GM18867 (cell line): ENCODE measurements at regions not wholly inside any gene's neighbourhood (a gene's known extent, or its start where the extent isn't known, plus 50 kb on each side); places are given as distances from the start of the nearest gene placed in this dataset.
"Not testable (repeated sequence)": the region's sequence is repeated elsewhere in the genome, so short reads cannot be mapped to it uniquely, and the experiment has no call there.

Source experiments
- ATAC-seq: cut with Tn5 transposase; IDR thresholded peaks from one replicate; pipeline ENCODE4 v1.9.1; 2021; ENCODE audit warnings: mild to moderate bottlenecking, moderate library complexity; ENCODE audit not compliant: unreplicated experiment

DNA sequence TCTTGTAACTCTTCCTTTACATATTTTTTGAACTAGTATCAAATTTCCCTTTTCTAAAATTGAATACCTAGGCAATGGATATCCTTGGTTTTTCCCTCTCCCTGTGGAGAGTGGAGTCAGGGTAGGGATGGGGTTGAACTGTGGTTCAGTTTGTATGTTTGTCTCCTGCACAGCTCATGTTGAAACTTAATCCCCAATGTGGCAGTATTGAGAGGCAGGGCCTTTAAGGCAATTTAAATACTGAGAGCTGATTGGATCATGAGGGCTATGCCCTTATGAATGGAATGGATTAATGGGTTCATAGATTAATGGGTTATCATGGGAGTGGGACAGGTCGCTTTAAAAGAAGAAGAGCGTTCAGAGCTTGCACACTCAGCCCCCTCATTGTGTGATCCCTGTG is 127.2 kb upstream of the RGS6 start:
- ATAC-seq = no peak

DNA sequence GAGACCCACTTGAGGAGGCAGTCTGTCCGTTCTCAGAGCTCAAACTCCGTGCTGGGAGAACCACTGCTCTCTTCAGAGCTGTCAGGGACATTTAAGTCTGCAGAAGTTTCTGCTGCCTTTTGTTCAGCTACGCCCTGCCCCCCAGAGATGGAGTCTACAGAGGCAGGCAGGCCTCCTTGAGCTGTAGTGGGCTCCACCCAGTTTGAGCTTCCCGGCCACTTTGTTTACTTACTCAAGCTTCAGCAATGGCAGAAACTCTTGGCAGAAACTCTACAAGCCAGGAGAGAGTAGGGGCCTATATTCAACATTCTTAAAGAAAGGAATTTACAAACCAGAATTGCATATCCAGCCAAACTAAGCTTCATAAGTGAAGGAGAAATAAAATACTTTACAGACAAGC is 125.2 kb upstream of the RGS6 start:
- not testable (repeated sequence) for ATAC-seq

DNA sequence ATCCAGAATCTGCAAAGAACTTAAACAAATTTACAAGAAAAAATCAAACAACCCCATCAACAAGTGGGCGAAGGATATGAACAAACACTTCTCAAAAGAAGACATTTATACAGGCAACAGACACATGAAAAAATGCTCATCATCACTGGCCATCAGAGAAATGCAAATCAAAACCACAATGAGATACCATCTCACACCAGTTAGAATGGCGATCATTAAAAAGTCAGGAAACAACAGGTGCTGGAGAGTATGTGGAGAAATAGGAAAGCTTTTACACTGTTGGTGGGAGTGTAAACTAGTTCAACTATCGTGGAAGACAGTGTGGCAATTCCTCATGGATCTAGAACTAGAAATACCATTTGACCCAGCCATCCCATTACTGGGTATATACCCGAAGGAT is 121.4 kb upstream of the RGS6 start:
- ATAC-seq = not testable (repeated sequence)

DNA sequence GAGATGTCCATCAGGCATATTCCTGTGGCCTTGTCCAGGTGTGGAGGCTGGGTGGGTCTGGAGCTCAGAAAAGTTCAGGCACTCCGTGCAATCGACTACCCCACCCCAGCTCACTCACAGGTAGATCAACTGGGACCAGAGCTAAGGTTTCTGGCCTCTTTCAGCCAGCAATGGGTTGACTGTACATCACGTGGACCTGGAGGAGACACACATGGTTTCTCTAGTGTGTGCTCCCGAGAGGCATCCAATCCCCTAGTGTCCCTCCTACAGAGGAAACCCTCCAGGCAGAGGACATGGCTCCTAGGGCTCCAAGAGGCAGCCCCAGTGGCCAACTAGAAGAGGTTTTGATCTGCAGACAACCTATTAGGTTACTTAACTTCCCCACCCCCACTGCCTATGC is 119.5 kb upstream of the RGS6 start:
- no peak for ATAC-seq

DNA sequence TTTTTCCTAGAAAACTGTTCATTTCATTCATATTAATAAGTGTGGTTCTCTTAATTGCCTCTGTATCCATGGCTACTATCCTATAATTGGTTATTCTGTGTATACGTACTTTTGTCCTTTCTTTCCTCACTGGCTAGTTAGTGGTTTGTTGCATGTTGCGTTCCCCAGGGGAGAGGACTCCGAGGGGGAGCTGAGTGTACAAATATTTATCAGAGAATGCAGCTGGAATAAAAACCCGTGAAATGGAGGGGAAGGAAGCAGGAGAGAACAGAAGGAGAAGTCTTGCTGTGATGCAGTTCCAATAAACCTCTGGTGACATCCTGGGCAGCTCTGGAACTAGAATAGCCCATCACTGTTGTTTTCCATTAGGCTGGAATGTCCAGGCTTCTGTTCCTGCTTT is 117.1 kb upstream of the RGS6 start:
- no peak for ATAC-seq

DNA sequence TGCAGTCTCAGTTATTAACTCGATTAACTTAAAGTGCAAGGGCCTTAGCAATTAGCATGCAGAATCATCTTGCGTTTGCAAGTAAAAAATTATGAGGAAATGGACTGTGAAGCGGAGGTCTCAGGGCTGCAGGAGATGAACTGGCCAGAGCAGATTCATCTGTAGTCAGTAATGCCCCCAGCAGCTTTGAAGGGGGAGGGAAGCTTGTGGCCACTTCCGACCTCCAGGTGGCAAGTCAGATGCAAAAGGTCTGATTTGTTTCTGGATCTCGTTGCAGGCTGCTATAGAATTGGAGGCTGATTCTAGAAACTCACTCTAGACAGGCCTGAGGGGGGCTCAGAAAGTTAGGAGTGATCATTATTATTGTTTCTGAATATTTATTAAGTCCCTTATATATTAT is 107.4 kb upstream of the RGS6 start:
- ATAC-seq = no peak

DNA sequence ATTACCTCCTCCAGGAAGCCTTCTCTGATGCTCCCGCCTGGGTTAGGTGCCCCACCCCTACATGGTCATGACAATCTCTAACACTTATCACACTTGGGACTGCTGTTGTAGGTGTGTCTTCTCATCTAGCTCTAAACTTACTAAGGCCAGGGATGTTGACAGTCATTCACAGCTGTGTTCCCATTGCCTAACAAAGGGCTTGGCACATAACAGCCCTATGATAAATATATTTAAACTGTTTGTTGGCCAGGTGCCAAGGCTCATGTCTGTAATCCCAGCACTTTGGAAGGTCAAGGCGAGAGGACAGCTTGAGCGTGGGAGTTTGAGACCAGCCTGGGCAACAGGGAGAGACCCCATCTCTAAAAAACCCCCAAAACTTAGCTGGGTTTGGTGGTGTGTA is 98.8 kb upstream of the RGS6 start:
- no peak for ATAC-seq

DNA sequence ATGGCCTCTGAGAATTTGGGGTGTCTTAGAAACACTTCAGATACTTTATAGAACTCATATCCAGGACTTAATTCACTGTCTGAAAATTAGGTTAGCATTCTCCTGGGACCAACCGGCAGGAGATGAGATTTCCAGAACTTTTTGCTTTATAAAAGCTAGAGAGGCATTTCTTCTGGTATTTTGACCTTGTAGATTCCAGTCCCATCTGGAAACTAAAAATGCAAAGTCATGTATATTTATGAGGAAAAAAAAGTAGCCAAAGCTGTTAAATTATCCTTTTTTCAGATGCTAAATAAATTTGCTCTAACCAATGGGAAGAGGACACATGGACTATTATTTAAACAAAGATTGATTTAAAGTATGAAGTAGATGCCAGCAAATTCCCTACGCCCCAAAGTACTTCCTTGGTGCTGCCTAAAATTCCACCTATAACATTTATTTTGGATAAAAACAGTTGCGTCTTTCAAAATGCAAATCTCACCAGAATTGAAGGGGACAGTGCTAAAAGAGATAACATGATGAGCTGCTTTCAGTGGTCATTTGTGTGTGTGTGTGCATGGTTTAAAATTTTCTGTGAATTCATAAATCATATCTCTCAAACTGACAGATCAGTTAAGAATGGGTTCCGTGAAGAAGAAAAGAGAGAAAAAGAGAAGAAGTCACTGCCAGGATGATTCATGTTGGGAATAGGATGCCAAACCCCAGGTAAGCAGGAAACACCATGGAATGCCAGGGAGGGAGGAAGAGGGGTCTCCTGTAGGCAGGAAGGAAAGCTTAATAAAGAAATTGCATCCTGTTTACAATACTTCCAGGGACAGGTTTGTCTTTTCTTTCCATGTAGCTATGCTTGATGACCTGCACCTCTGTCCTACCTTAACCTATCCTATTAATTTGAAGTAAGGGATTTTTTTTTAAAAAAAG is 97.7 kb upstream of the RGS6 start:
- ATAC-seq = no peak

DNA sequence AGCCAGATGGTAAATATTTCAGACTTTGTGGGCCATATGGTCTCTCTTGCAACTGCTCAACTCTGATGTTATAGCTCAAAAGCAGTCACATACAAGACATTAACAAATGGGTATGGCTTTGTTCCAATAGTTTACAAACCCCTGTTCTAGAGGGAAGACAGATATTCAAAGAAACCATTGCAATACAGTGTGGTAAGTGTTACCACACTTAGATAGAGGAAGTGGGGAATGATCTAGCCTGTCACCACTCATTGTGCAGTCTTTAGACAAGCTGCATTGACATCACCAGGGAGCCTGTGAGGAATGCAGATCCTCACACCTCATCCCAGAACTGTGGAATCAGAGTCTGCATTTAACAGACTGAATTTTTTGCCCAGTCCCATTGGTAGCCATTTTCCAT is 80.0 kb upstream of the RGS6 start:
- no peak for ATAC-seq

DNA sequence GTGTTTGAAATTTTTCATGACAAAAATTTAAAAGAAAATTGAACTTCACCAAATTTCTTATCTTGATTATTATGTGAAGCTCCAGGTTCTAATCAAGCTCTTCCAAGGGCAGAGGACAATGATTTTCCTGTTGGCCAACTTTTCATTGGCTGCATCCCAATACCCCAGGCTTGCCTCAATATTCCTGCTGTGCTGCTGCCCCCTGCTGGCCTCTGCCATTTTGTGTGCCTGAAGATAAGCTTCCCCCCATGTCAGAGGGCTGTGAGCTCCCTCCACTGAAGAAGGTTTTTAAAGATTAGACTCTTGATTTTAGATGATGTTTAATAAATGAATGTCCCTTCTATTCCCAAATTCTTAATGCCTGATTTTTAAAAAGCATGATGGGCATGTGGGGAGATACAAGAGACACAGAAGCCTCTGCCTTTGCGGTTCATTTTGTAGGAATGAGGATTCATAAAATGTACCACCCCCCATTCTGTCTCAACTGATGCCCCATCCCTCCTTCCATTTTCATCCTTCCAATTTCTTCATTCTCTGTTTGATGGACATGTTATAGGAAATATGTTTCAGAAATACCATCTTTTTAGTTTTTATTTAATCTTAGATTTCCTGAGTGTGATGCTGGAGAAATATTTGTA is 76.7 kb upstream of the RGS6 start:
- ATAC-seq = no peak

DNA sequence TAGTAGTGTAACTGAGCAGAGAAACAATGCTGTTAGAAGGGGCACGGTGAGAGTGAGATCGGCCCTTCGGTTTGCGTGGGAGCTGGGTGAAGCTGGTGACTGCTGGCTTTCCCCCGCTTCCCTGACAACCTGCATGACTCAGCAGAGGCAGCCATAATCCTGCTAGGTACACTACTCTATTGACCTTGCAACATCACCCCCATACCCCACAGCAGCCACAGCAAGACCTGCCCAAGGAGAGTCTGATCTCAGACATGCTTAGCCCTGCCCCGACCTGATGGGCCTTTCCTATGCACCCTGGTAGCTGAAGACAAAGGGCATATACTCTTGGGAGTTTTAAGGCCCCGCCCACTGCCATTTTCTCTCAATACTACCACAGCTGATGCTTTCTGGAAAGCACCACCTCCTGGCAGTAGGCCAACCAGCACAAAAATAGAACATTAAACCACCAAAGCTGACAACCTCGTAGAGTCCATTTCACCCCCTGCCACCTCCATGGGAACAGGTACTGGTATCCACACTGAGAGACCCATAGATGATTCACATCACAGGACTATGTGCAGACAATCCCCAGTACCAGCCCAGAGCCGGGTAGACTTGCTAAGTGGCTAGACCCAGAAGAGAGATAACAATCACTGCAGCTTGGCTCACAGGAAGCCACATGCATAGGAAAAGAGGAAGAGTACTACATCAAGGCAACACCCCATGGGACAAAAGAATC is 75.9 kb upstream of the RGS6 start:
- ATAC-seq = no peak

DNA sequence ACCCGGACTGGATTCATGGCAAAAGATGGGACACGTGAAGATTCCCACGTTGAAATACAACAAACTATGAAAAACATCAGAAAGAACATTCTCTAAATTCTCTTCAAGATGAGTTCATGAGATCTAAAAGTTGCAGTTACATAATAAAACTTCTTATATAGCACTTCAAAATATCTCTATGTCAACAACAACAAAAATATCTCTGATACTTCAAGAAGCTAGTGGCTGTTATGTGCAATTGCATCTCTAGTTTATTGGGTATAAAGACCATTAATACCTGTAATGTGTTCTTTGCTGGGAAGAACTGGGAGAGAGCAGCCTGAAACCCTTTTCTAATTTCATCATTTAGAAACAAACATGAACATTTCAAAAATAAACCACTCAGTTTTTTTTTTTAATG is 69.2 kb upstream of the RGS6 start:
- no peak for ATAC-seq

DNA sequence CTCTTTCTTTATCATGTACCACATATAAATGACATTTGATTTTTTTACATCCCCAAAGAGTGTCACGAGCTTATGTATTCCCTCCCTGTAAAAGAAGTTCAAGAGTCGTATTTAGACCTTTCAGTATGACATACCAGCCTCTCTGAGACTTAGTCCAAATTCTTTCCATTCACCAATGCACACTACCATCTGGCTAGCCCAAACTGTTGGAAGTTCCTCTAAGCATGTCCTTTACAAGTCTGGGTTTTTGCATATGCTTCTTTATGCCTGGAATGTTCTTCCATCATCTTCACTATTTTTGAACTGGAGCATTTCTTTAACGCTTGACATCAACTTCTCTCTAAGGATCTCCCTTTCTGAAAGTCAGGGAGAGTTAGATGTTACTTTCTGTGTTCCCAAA is 68.5 kb upstream of the RGS6 start:
- ATAC-seq = no peak
